ENCODE measurements at regions not wholly inside any gene's neighbourhood (a gene's known extent, or its start where the extent isn't known, plus 50 kb on each side); places are given as distances from the start of the nearest gene placed in this dataset.

DNA sequence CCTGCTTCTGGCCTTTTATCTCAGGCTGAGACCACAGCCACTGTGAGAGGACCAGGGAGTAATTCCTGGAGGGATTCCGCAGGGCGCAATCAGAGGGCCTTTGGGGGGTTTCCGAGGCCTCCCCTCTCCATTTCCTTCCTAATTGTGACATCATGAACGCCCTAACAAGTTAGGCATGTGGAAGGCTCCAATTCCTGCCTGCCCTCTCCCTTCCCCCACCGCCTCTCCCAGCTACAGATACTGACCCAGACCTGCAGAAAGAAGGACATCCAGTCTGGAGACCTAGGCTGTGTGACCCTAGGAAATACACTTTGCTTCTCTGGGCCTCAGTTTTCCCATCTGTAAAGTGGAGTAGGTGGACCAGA, 637.9 kb downstream of the MED13L start:
- DNase-seq (ENCODE audit: low spot score): no peak

- no peak for DNase-seq (ENCODE audit: low spot score)
These were observed 638.5 kb downstream of the MED13L start for GRCh38 chr12:115638733-115639647.

DNA sequence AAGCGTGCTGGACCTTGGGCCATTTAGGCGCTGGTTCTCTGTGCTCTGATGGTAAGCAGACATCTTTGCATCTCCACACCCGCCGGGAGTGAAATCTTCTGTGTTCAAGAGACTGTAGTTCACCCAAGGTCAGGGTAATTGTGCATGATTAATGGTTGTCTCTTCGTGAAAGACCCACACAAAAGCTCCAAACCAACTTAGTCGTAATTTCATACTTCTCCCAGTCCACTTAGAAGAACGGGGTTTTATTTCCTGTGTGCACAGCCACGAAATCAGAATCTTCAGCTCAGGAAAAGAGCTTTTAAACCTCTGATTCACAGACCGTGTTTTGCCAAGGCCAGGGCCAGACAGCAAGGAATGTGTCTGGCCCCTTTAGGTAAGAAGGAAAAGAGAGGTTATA, 640.9 kb downstream of the MED13L start:
- DNase-seq (ENCODE audit: low spot score): no peak

DNA sequence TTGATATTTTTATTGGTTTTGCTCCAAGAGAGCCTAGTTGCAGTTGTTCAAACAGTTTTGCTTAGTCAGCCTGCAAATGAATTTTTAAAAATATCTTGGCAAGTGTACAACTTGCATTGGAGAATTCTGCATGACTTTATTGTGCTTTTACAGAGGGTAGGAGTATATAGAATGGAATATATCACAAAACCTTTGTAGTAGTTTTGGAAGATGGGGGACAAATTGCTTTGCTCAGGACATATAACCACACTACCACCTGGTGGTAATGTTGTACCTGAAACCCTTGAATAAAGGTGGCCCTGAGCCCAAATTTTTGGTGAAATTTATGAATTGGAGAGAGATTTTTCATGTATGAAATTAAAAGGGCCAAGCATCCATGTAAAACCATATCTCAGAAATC, 645.2 kb downstream of the MED13L start:
- peak; percentile 5 for DNase-seq (ENCODE audit: low spot score)

DNA sequence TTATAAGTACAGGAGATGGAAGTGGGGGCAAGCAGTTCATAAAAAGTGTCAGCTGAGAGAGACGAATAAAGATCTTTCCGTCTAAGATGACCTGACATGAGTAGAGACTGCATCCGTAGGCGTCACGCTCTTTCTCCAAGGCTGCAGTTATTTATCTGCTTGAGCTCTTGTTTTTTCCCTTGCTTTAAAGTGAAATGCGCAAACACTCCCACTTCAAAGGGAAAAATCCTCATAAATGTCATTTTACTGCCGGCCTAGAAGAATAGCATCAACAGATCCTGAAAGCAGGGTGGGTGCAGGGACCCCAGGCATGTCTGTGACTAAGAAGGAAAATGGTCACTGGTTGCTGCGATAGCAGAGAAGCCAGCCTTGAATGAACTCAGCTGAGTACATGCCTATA, 647.4 kb downstream of the MED13L start:
- DNase-seq (ENCODE audit: low spot score): no peak

DNA sequence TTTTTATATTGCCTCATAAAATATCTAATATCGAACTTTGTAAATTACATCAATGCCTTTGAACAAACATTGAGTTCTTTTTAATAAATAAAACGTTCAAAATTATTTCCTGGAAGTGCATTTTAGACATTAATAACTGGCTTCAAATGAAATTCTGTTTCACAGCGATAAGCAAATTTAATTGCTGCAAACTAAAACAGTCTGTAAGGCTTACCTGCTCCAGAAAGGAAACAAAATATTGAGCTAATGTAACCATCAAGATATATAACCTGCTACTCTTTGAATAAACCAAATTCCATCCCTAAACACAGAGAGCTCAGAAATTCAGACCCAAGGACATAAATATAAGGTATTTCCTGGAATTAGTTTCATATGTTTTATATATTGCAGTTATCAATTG, 651.3 kb downstream of the MED13L start:
- no peak for DNase-seq (ENCODE audit: low spot score)

GRCh38 chr12:115623764-115624334, 653.6 kb downstream of the MED13L start:
- DNase-seq (ENCODE audit: low spot score): no peak

DNA sequence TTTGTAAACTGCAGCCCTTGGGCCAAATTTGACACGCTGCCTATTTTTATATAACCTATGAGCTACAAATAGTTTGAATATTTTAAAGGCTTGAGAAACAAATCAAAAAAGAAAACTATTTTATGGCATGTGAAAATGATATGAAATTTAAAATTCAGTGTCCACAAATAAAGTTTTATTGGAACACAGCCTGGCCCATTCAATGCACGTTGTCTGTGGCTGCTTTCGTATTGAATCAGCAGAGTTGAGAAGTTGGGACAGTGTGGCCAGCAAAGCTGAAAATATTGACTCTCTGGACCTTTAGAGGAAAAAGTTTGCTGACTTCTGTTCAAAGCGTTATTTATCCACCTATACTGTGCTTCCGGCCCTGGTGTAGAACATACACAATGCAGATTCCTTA, 654.2 kb downstream of the MED13L start:
- no peak for DNase-seq (ENCODE audit: low spot score)

DNA sequence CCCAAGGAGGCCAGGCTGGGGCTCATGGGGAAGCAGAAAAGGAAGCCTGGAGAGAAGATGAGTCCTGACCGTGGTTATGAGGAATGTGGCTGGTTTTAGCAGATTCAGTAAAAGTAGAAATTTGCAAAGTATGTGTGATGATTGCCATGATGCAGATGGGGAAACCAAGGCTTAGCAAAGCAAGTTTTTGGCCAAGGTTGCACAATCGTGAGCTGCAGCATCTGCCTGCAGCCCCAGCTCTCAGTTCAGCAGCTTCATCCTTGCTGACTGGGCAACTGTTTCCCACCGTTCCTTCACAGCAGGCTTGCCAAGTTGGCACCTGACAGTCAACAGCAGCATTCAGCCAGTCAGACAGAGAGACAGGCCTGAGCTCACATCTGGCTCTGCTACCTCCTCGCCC, 656.7 kb downstream of the MED13L start:
- no peak for DNase-seq (ENCODE audit: low spot score)

- no peak for DNase-seq (ENCODE audit: low spot score)
These were observed 657.6 kb downstream of the MED13L start for GRCh38 chr12:115619889-115620288.

- DNase-seq (ENCODE audit: low spot score): no peak
These were observed 658.4 kb downstream of the MED13L start for GRCh38 chr12:115619061-115619460.

- no peak for DNase-seq (ENCODE audit: low spot score)
These were observed 659.4 kb downstream of the MED13L start for GRCh38 chr12:115618105-115618504.

DNA sequence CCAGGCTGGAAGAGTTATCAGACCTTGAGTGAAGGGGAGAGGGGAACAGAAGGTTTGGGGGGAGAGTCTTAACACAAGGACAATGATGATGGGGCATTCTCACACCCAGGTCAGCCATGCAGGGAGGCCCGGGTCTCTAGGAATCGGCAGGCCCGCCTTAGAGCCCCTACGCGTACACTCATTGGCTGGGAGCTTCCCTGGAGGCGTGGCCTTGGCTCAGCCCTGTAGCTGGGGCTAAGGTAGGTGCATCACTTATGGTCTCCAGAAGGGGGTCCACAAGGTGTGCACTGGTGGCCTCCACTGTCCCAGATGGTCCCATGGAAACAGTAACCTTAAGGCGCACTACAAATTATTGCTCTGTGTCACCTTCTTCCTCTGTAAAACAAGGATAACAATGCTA, 660.1 kb downstream of the MED13L start:
- no peak for DNase-seq (ENCODE audit: low spot score)

- DNase-seq (ENCODE audit: low spot score): no peak
These were observed 666.0 kb downstream of the MED13L start for GRCh38 chr12:115611477-115611876.

- no peak for DNase-seq (ENCODE audit: low spot score)
These were observed 668.1 kb downstream of the MED13L start for GRCh38 chr12:115609347-115609746.

- DNase-seq (ENCODE audit: low spot score): no peak
These were observed 671.5 kb downstream of the MED13L start for GRCh38 chr12:115606040-115606439.

DNA sequence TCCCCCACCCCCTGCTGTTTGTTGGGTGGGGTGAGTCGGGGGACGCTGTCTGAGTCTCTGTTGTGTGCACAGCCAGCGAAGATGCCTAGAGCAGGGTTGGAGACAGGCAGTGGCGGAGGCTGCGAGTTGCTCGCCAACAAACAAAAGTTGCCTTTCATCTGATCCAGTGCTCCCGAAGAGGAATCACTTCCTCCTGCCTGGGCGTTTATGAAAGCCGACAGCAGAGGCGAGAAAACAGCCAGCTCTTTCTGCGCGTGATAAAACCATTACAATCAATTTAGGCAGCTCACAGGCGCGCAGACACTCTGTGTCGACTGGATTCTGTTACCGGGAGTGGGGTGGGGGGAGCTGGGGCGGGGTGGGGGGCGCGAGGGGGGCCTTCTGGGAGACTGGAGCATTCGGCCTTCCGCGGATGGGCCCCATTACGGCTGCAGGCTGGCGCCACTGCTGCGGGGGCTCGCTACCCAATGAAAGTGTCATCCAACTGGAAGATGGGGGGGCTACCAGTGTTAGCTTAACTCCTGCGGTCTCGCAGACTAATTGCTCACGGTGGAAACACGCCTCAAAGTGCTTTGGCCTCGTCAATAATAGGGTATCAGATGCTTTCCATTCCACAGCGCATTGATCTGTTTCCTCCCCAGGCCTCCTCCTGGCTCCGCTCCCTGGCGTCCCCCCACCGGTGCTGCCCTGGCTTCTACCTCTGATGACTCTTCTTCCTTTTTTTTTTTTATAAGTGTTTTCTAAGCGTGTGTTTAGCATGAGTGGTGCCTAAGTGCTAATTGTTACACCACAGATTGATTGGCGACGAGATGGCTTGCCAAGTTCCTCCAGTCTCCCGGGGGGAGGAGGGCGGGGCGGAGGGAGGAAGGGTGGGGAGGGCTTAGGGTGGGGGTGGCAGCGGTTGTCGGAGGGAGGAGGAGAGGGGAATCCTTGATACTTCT, 678.4 kb downstream of the MED13L start:
- DNase-seq (ENCODE audit: low spot score): no peak

DNA sequence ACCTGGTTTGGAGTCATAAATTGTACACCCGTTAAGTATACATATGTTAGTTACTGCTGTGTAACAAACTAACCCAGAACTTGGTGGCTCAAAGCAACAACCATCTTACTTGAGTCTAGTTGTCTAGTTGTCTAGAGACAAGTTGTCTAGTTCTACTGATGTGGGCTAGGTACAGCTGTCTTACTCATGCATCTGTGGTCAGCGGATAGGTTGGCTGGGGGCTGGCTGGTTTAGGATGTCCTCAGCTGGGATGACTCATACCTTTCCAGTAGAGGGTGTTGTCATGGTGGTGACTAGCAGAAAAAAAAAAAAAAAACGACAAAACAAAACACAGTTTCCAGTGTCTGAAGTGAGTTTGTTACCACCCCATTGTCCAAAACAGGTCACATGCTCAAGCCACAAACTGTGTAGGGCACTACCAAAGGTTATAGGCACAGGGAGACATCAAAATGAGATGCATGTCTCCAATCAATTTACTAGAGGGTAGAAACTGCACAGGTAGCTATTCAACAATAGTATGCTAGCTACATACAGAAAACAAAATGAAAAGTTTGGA, 680.3 kb downstream of the MED13L start:
- DNase-seq (ENCODE audit: low spot score): peak; percentile 89

DNA sequence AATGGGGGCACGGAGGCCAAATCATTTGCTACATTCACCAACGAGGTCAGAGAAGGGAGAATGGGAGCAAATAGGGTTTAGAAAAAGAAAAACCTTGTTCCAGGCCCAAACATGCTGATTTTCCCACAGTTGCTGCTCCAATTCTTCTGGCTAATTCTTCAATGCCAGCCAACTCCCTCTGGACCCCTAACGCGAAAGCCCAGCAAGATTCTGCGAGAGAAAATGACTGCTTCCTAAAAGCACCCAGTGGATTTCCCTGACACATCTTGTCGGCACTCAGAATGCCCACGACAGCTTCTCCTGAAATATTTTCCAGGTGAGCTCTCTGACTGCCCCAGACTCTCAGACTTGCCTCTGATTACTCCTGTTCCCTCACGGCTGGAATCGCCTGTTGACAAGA, 689.4 kb downstream of the MED13L start:
- DNase-seq (ENCODE audit: low spot score): no peak

- DNase-seq (ENCODE audit: low spot score): no peak
These were observed 693.3 kb downstream of the MED13L start for GRCh38 chr12:115584156-115584555.

- DNase-seq (ENCODE audit: low spot score): no peak
These were observed 693.9 kb downstream of the MED13L start for GRCh38 chr12:115583591-115583990.

- no peak for DNase-seq (ENCODE audit: low spot score)
These were observed 700.1 kb downstream of the MED13L start for GRCh38 chr12:115577401-115577800.
